ENCODE measurements at regions not wholly inside any gene's neighbourhood (a gene's known extent, or its start where the extent isn't known, plus 50 kb on each side); places are given as distances from the start of the nearest gene placed in this dataset.
"Not testable (repeated sequence)": the region's sequence is repeated elsewhere in the genome, so short reads cannot be mapped to it uniquely, and the experiment has no call there.

DNA sequence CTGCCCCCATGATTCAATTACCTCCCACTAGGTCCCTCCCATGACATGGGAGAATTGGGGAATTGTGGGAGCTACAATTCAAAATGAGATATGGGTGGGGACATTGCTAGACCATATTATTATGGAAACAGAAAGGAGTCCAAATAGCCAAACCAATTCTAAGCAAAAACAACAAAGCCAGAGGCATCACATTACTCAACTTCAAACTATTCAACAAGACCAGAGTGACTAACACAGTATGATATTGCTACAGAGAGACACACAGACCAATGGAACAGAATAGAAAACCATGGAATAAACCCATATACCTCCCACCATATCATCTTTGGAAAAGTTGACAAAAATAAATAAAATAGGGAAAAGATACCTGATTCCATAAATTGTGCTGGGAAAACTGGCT, 710.5 kb upstream of the CDH9 start:
- Histone ChIP-seq H3K56ac (ENCODE audit: insufficient read length, low read depth, low read length) (no peak overlapping the region), H3K14ac (ENCODE audit: insufficient read depth, low read length) (no peak overlapping the region), H3K18ac (ENCODE audit: insufficient read length, low read depth, low read length) (no peak overlapping the region), H3K23me2 (ENCODE audit: insufficient read length, low read depth, low read length, poor library complexity, severe bottlenecking) (no peaks in the 10 kb centered on the region), H2BK120ac (ENCODE audit: low read depth, low read length, poor library complexity, severe bottlenecking) (no peak overlapping the region), H2BK15ac (ENCODE audit: low read depth, low read length) (no peak overlapping the region), H2BK5ac (ENCODE audit: insufficient read length, low read length) (no peak overlapping the region), H2BK12ac (ENCODE audit: insufficient read length, low read depth, low read length) (no peak overlapping the region), H3K79me2 (ENCODE audit: insufficient read depth, low read length) (no peaks in the 10 kb centered on the region), H4K8ac (replicated peaks; ENCODE audit: insufficient read length, low read depth, low read length) (no peak overlapping the region), H2AFZ (ENCODE audit: low read length) (no peak overlapping the region), H2BK20ac (ENCODE audit: low read depth, low read length, poor library complexity, severe bottlenecking) (no peak overlapping the region), H4K91ac (ENCODE audit: insufficient read length, low read depth, low read length) (no peak overlapping the region), H3K4me1 (ENCODE audit: insufficient read depth, low read length) (no peaks in the 10 kb centered on the region), H4K5ac (ENCODE audit: insufficient read length, low read depth, low read length) (no peak overlapping the region), H3K79me1 (ENCODE audit: insufficient read depth, low read depth, low read length, poor library complexity, severe bottlenecking) (no peaks in the 10 kb centered on the region), H3K9me3 (ENCODE audit: control insufficient read depth, low read depth, low read length) (no peaks in the 10 kb centered on the region), H3T11ph (ENCODE audit: low read length) (no peak overlapping the region), H4K20me1 (ENCODE audit: control insufficient read depth, insufficient read depth, insufficient read length) (no peaks in the 10 kb centered on the region), H3K4ac (ENCODE audit: low read depth, low read length) (no peak overlapping the region), H2AK5ac (ENCODE audit: insufficient read length, low read length) (no peak overlapping the region), H3K27ac (ENCODE audit: insufficient read length, low read depth, low read length) (no peak overlapping the region), H3K23ac (ENCODE audit: insufficient read length, low read depth, low read length) (no peak overlapping the region), H3K4me2 (ENCODE audit: insufficient read depth, insufficient read length, low read length) (no peak overlapping the region), H3K9ac (ENCODE audit: extremely low read depth, insufficient read length, low read length) (no peak overlapping the region), H3K27me3 (ENCODE audit: insufficient read depth, low read length) (no peaks in the 10 kb centered on the region)
- H3K4me3 Mint-ChIP-seq = no peak overlapping the region
- TF ChIP-seq CTCF (conservative IDR thresholded peaks at IDR 0.05) = no peak
- no peaks in the 10 kb centered on the region for H3K27me3 Mint-ChIP-seq (ENCODE audit: low read depth)
- H3K36me3 Mint-ChIP-seq (ENCODE audit: insufficient read depth in 1 of 3, low read depth in 3 of 3) = peaks cover 0 to 20% (median 0%) of the 10 kb centered on the region in 3 experiments; a peak in 3 of 7 replicates
- no peaks in the 10 kb centered on the region for H3K4me1 Mint-ChIP-seq
- H3K9me3 Mint-ChIP-seq = peaks cover 20 to 28% of the 10 kb centered on the region in 2 experiments; a peak in 4 of 5 replicates
- H3K27ac Mint-ChIP-seq = no peak overlapping the region
- DNase-seq = no peak

- H3K9me3 Mint-ChIP-seq = peaks cover 10 to 12% of the 10 kb centered on the region in 2 experiments; a peak in 4 of 5 replicates
Observed at GRCh38 chr5:27743383-27743979, 705.1 kb upstream of the CDH9 start.

More at GRCh38 chr5:27743383-27743979, 705.1 kb upstream of the CDH9 start:
- H2BK15ac ChIP-seq (ENCODE audit: low read depth, low read length); H3K14ac ChIP-seq (ENCODE audit: insufficient read depth, low read length); H2BK20ac ChIP-seq (ENCODE audit: low read depth, low read length, poor library complexity, severe bottlenecking); H3K9ac ChIP-seq (ENCODE audit: extremely low read depth, insufficient read length, low read length); H3K4ac ChIP-seq (ENCODE audit: low read depth, low read length); H3K27me3 Mint-ChIP-seq (ENCODE audit: low read depth); H4K20me1 ChIP-seq (ENCODE audit: control insufficient read depth, insufficient read depth, insufficient read length); H3K4me3 Mint-ChIP-seq; H4K91ac ChIP-seq (ENCODE audit: insufficient read length, low read depth, low read length); H3K4me1 Mint-ChIP-seq; H3T11ph ChIP-seq (ENCODE audit: low read length); H3K4me1 ChIP-seq (ENCODE audit: insufficient read depth, low read length); H2BK12ac ChIP-seq (ENCODE audit: insufficient read length, low read depth, low read length); H3K27ac ChIP-seq (ENCODE audit: insufficient read length, low read depth, low read length); H3K27me3 ChIP-seq (ENCODE audit: insufficient read depth, low read length); DNase-seq; H2AK5ac ChIP-seq (ENCODE audit: insufficient read length, low read length); H4K5ac ChIP-seq (ENCODE audit: insufficient read length, low read depth, low read length); H3K9me3 ChIP-seq (ENCODE audit: control insufficient read depth, low read depth, low read length); H3K27ac Mint-ChIP-seq; H3K23me2 ChIP-seq (ENCODE audit: insufficient read length, low read depth, low read length, poor library complexity, severe bottlenecking); H3K4me2 ChIP-seq (ENCODE audit: insufficient read depth, insufficient read length, low read length); H3K18ac ChIP-seq (ENCODE audit: insufficient read length, low read depth, low read length); H2BK5ac ChIP-seq (ENCODE audit: insufficient read length, low read length); H3K23ac ChIP-seq (ENCODE audit: insufficient read length, low read depth, low read length); H4K8ac ChIP-seq (replicated peaks; ENCODE audit: insufficient read length, low read depth, low read length); H3K79me2 ChIP-seq (ENCODE audit: insufficient read depth, low read length); H2AFZ ChIP-seq (ENCODE audit: low read length); H3K56ac ChIP-seq (ENCODE audit: insufficient read length, low read depth, low read length); H3K79me1 ChIP-seq (ENCODE audit: insufficient read depth, low read depth, low read length, poor library complexity, severe bottlenecking); H2BK120ac ChIP-seq (ENCODE audit: low read depth, low read length, poor library complexity, severe bottlenecking): not testable (repeated sequence)
- WGBS (ENCODE audit: extremely low coverage, insufficient read length, low lambda C conversion rate) = no CpG with 5 or more reads among the region's 35 CpGs
- H3K36me3 Mint-ChIP-seq (ENCODE audit: insufficient read depth in 1 of 3, low read depth in 3 of 3) = peaks cover 0 to 12% (median 0%) of the 10 kb centered on the region in 3 experiments; a peak in 3 of 7 replicates

Measured in H9 (cell line).